ENCODE measurements at regions not wholly inside any gene's neighbourhood (a gene's known extent, or its start where the extent isn't known, plus 50 kb on each side); places are given as distances from the start of the nearest gene placed in this dataset.

GRCh38 chr1:170856455-170856854, 78.9 kb upstream of the MROH9 start:
- TF ChIP-seq NFIC (IDR thresholded peaks at IDR 0.05), result no peak
- TF ChIP-seq CEBPB (IDR thresholded peaks at IDR 0.05), result no peak
- no peak for TF ChIP-seq YY1 (IDR thresholded peaks at IDR 0.05; ENCODE audit: low read depth)
- TF ChIP-seq, protein P1, sequence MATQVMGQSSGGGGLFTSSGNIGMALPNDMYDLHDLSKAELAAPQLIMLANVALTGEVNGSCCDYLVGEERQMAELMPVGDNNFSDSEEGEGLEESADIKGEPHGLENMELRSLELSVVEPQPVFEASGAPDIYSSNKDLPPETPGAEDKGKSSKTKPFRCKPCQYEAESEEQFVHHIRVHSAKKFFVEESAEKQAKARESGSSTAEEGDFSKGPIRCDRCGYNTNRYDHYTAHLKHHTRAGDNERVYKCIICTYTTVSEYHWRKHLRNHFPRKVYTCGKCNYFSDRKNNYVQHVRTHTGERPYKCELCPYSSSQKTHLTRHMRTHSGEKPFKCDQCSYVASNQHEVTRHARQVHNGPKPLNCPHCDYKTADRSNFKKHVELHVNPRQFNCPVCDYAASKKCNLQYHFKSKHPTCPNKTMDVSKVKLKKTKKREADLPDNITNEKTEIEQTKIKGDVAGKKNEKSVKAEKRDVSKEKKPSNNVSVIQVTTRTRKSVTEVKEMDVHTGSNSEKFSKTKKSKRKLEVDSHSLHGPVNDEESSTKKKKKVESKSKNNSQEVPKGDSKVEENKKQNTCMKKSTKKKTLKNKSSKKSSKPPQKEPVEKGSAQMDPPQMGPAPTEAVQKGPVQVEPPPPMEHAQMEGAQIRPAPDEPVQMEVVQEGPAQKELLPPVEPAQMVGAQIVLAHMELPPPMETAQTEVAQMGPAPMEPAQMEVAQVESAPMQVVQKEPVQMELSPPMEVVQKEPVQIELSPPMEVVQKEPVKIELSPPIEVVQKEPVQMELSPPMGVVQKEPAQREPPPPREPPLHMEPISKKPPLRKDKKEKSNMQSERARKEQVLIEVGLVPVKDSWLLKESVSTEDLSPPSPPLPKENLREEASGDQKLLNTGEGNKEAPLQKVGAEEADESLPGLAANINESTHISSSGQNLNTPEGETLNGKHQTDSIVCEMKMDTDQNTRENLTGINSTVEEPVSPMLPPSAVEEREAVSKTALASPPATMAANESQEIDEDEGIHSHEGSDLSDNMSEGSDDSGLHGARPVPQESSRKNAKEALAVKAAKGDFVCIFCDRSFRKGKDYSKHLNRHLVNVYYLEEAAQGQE (IDR thresholded peaks at IDR 0.05; ENCODE audit: low read depth), result no peak
- no peak for TF ChIP-seq TAF1 (IDR thresholded peaks at IDR 0.05; ENCODE audit: low read depth)
- TF ChIP-seq USF1 (IDR thresholded peaks at IDR 0.05), result no peak
- TF ChIP-seq EP300 (IDR thresholded peaks at IDR 0.05; ENCODE audit: borderline replicate concordance), result no peak
- TF ChIP-seq RAD21 (IDR thresholded peaks at IDR 0.05; ENCODE audit: low read depth), result no peak
- no peak for TF ChIP-seq EGR1 (IDR thresholded peaks at IDR 0.05)

All from Ishikawa (cell line).